ENCODE measurements at regions not wholly inside any gene's neighbourhood (a gene's known extent, or its start where the extent isn't known, plus 50 kb on each side); places are given as distances from the start of the nearest gene placed in this dataset.

GRCh38 chr12:75888399-75888798 is 143.2 kb downstream of the PHLDA1 start:
- Histone ChIP-seq H3K4me1 (ENCODE audit: control insufficient read depth in 1 of 2, insufficient read depth in 2 of 2, low read length in 2 of 2) (no peaks in the 10 kb centered on the region), H3K9ac (ENCODE audit: low read depth in 1 of 2, low read length in 2 of 2) (no peak overlapping the region), H3K36me3 (ENCODE audit: control insufficient read depth in 1 of 2, insufficient read depth in 2 of 2, low read length in 2 of 2) (no peaks in the 10 kb centered on the region), H3K27ac (ENCODE audit: low read depth, low read length) (no peak overlapping the region), H3K27me3 (ENCODE audit: control insufficient read depth in 1 of 2, insufficient read depth in 2 of 2, low read length in 2 of 2) (no peaks in the 10 kb centered on the region), H3K9me3 (ENCODE audit: control insufficient read depth in 1 of 2, low read length in 2 of 2) (no peaks in the 10 kb centered on the region), H3K4me3 (ENCODE audit: low read depth in 1 of 2, low read length in 2 of 2) (no peak overlapping the region)

- Histone ChIP-seq H3K9ac (ENCODE audit: low read depth in 1 of 2, low read length in 2 of 2) (no peak overlapping the region), H3K4me3 (ENCODE audit: low read depth in 1 of 2, low read length in 2 of 2) (no peak overlapping the region), H3K27me3 (ENCODE audit: control insufficient read depth in 1 of 2, insufficient read depth in 2 of 2, low read length in 2 of 2) (no peaks in the 10 kb centered on the region), H3K27ac (ENCODE audit: low read depth, low read length) (no peak overlapping the region), H3K4me1 (ENCODE audit: control insufficient read depth in 1 of 2, insufficient read depth in 2 of 2, low read length in 2 of 2) (no peaks in the 10 kb centered on the region), H3K9me3 (ENCODE audit: control insufficient read depth in 1 of 2, low read length in 2 of 2) (no peaks in the 10 kb centered on the region), H3K36me3 (ENCODE audit: control insufficient read depth in 1 of 2, insufficient read depth in 2 of 2, low read length in 2 of 2) (no peaks in the 10 kb centered on the region)
Observed at GRCh38 chr12:75887979-75888378, 143.6 kb downstream of the PHLDA1 start.

DNA sequence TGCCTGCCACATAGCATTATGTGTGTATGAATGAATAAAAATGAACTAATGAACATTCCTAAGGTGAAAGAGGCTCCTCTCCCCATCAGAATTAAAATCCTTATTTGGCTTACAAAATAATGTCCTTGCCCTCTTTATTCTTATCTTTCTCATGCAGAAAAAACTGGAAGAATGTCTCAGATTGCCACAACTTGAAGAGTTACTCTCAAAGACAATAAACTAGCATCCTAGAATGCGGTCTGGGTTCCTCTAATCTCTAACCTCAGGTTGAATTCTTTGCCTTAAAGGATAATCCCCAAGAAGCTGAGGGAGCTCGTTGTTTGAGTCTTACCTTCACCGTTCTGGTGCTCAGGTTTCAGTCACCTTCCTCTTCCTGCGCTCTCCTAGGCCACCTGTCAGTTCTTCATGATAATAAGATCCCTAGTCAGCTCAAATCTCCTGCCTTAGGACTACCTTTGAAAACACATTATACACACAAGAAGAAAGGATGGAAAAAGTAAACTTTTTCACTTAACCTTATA is 147.1 kb downstream of the PHLDA1 start:
- Histone ChIP-seq H3K4me3 (ENCODE audit: low read depth in 1 of 2, low read length in 2 of 2) (no peak overlapping the region), H3K27ac (ENCODE audit: low read depth, low read length) (no peak overlapping the region), H3K4me1 (ENCODE audit: control insufficient read depth in 1 of 2, insufficient read depth in 2 of 2, low read length in 2 of 2) (no peaks in the 10 kb centered on the region)

GRCh38 chr12:75883241-75883640 is 148.3 kb downstream of the PHLDA1 start:
- Histone ChIP-seq H3K27ac (ENCODE audit: low read depth, low read length) (no peak overlapping the region), H3K4me3 (ENCODE audit: low read depth in 1 of 2, low read length in 2 of 2) (no peak overlapping the region), H3K4me1 (ENCODE audit: control insufficient read depth in 1 of 2, insufficient read depth in 2 of 2, low read length in 2 of 2) (peaks cover 0 to 2% of the 10 kb centered on the region in 2 donors), H3K36me3 (ENCODE audit: control insufficient read depth in 1 of 2, insufficient read depth in 2 of 2, low read length in 2 of 2) (no peaks in the 10 kb centered on the region), H3K9ac (ENCODE audit: low read depth in 1 of 2, low read length in 2 of 2) (no peak overlapping the region), H3K9me3 (ENCODE audit: control insufficient read depth in 1 of 2, low read length in 2 of 2) (no peaks in the 10 kb centered on the region), H3K27me3 (ENCODE audit: control insufficient read depth in 1 of 2, insufficient read depth in 2 of 2, low read length in 2 of 2) (no peaks in the 10 kb centered on the region)

More for the DNA sequence above, 147.1 kb downstream of the PHLDA1 start:
- H3K9me3 ChIP-seq (ENCODE audit: control insufficient read depth in 1 of 2, low read length in 2 of 2) = no peaks in the 10 kb centered on the region
- no peaks in the 10 kb centered on the region for H3K36me3 ChIP-seq (ENCODE audit: control insufficient read depth in 1 of 2, insufficient read depth in 2 of 2, low read length in 2 of 2)
- H3K9ac ChIP-seq (ENCODE audit: low read depth in 1 of 2, low read length in 2 of 2) = no peak overlapping the region
- H3K27me3 ChIP-seq (ENCODE audit: control insufficient read depth in 1 of 2, insufficient read depth in 2 of 2, low read length in 2 of 2) = no peaks in the 10 kb centered on the region

- H3K36me3 ChIP-seq (ENCODE audit: control insufficient read depth in 1 of 2, insufficient read depth in 2 of 2, low read length in 2 of 2) = no peaks in the 10 kb centered on the region
- H3K9me3 ChIP-seq (ENCODE audit: control insufficient read depth in 1 of 2, low read length in 2 of 2) = no peaks in the 10 kb centered on the region
- H3K4me3 ChIP-seq (ENCODE audit: low read depth in 1 of 2, low read length in 2 of 2) = no peak overlapping the region
- no peaks in the 10 kb centered on the region for H3K27me3 ChIP-seq (ENCODE audit: control insufficient read depth in 1 of 2, insufficient read depth in 2 of 2, low read length in 2 of 2)
- H3K27ac ChIP-seq (ENCODE audit: low read depth, low read length) = no peak overlapping the region
- peaks cover 6 to 7% of the 10 kb centered on the region in 2 donors for H3K4me1 ChIP-seq (ENCODE audit: control insufficient read depth in 1 of 2, insufficient read depth in 2 of 2, low read length in 2 of 2)
- no peak overlapping the region for H3K9ac ChIP-seq (ENCODE audit: low read depth in 1 of 2, low read length in 2 of 2)
Observed at GRCh38 chr12:75882421-75882820, 149.2 kb downstream of the PHLDA1 start.

DNA sequence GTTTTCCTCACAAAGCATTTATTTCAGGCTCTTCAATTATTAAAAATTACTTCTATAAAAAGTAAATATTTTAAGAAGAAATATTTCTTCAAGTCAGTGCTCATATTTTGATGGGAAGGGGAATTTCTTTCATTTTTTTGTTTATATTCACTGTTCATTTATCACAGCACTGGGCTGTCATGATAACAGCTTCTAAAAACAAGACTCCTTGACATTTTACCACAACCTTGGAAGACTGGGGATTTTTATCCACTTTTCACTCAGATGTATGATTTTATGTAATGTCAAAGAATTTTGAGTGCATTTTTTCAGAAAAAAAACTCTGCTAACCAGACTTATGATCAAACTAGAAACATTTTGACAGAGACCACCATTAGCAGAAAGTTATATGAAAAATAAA is 149.7 kb downstream of the PHLDA1 start:
- Histone ChIP-seq H3K27ac (ENCODE audit: low read depth, low read length) (no peak overlapping the region), H3K9me3 (ENCODE audit: control insufficient read depth in 1 of 2, low read length in 2 of 2) (no peaks in the 10 kb centered on the region), H3K4me3 (ENCODE audit: low read depth in 1 of 2, low read length in 2 of 2) (no peak overlapping the region), H3K9ac (ENCODE audit: low read depth in 1 of 2, low read length in 2 of 2) (no peak overlapping the region), H3K36me3 (ENCODE audit: control insufficient read depth in 1 of 2, insufficient read depth in 2 of 2, low read length in 2 of 2) (no peaks in the 10 kb centered on the region), H3K27me3 (ENCODE audit: control insufficient read depth in 1 of 2, insufficient read depth in 2 of 2, low read length in 2 of 2) (no peaks in the 10 kb centered on the region), H3K4me1 (ENCODE audit: control insufficient read depth in 1 of 2, insufficient read depth in 2 of 2, low read length in 2 of 2) (peaks cover 10 to 11% of the 10 kb centered on the region in 2 donors)

GRCh38 chr12:75877763-75878621 is 153.6 kb downstream of the PHLDA1 start:
- Histone ChIP-seq H3K4me1 (ENCODE audit: control insufficient read depth in 1 of 2, insufficient read depth in 2 of 2, low read length in 2 of 2) (peaks cover 15 to 17% of the 10 kb centered on the region in 2 donors), H3K27ac (ENCODE audit: low read depth, low read length) (no peak overlapping the region), H3K27me3 (ENCODE audit: control insufficient read depth in 1 of 2, insufficient read depth in 2 of 2, low read length in 2 of 2) (no peaks in the 10 kb centered on the region), H3K9me3 (ENCODE audit: control insufficient read depth in 1 of 2, low read length in 2 of 2) (no peaks in the 10 kb centered on the region), H3K36me3 (ENCODE audit: control insufficient read depth in 1 of 2, insufficient read depth in 2 of 2, low read length in 2 of 2) (no peaks in the 10 kb centered on the region), H3K9ac (ENCODE audit: low read depth in 1 of 2, low read length in 2 of 2) (no peak overlapping the region), H3K4me3 (ENCODE audit: low read depth in 1 of 2, low read length in 2 of 2) (no peak overlapping the region)

DNA sequence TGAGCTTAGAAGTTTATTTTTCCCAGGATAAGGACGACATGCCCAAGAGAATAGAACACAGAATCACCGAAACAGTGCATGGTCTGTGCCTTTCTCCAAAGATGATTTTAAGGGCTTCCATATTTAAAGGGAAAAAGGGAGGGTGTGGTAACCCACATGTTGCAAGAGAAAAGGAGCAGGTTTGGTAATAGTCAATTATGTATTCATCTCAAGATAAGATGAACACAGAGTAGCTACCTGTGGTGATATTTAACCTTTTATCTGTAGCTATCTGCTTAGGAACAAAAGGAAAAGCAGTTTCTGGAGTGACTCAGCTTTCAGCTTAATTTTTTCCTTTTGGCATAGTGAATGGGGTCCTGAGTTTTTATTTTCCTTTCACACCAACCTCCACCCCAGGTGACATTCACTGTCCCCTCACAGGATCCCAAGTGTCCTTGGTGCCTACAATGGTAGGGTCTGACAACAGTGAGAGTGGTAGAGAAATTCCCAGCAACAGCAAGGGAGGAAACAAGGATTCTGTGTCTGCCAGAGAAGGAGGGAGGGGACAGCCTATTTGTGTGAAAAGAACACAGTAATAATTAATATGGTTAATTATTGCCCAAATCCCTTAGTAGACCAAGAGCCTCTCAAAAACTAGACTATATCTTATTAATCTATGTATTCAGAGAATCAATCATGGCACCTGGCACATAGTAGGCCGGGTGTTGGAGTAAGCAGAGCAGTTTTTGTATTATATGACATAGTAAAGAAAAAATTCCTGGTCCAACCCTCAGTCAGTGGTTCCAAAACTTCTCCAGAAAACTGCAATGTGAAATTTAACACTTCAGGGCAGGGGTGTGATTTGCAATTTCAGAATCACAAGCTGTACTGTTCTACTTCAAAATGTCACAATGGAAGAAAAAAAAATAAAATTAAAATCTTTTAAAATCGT is 154.5 kb downstream of the PHLDA1 start:
- H3K27ac ChIP-seq (ENCODE audit: low read depth, low read length) = no peak overlapping the region
- no peaks in the 10 kb centered on the region for H3K27me3 ChIP-seq (ENCODE audit: control insufficient read depth in 1 of 2, insufficient read depth in 2 of 2, low read length in 2 of 2)
- H3K9me3 ChIP-seq (ENCODE audit: control insufficient read depth in 1 of 2, low read length in 2 of 2) = no peaks in the 10 kb centered on the region
- peaks cover 15 to 20% of the 10 kb centered on the region in 2 donors for H3K4me1 ChIP-seq (ENCODE audit: control insufficient read depth in 1 of 2, insufficient read depth in 2 of 2, low read length in 2 of 2)
- no peak overlapping the region for H3K4me3 ChIP-seq (ENCODE audit: low read depth in 1 of 2, low read length in 2 of 2)
- H3K9ac ChIP-seq (ENCODE audit: low read depth in 1 of 2, low read length in 2 of 2) = no peak overlapping the region
- no peaks in the 10 kb centered on the region for H3K36me3 ChIP-seq (ENCODE audit: control insufficient read depth in 1 of 2, insufficient read depth in 2 of 2, low read length in 2 of 2)

- Histone ChIP-seq H3K27me3 (ENCODE audit: control insufficient read depth in 1 of 2, insufficient read depth in 2 of 2, low read length in 2 of 2) (no peaks in the 10 kb centered on the region), H3K27ac (ENCODE audit: low read depth, low read length) (no peak overlapping the region)
Observed at GRCh38 chr12:75874441-75874840, 157.1 kb downstream of the PHLDA1 start.

GRCh38 chr12:75872762-75873161 is 158.8 kb downstream of the PHLDA1 start:
- H3K27ac ChIP-seq (ENCODE audit: low read depth, low read length) = no peak overlapping the region
- H3K4me1 ChIP-seq (ENCODE audit: control insufficient read depth in 1 of 2, insufficient read depth in 2 of 2, low read length in 2 of 2) = peaks cover 12 to 13% of the 10 kb centered on the region in 2 donors
- no peaks in the 10 kb centered on the region for H3K9me3 ChIP-seq (ENCODE audit: control insufficient read depth in 1 of 2, low read length in 2 of 2)
- H3K4me3 ChIP-seq (ENCODE audit: low read depth in 1 of 2, low read length in 2 of 2) = no peak overlapping the region
- H3K36me3 ChIP-seq (ENCODE audit: control insufficient read depth in 1 of 2, insufficient read depth in 2 of 2, low read length in 2 of 2) = no peaks in the 10 kb centered on the region
- no peaks in the 10 kb centered on the region for H3K27me3 ChIP-seq (ENCODE audit: control insufficient read depth in 1 of 2, insufficient read depth in 2 of 2, low read length in 2 of 2)
- no peak overlapping the region for H3K9ac ChIP-seq (ENCODE audit: low read depth in 1 of 2, low read length in 2 of 2)

More at GRCh38 chr12:75874441-75874840, 157.1 kb downstream of the PHLDA1 start:
- no peak overlapping the region for H3K4me3 ChIP-seq (ENCODE audit: low read depth in 1 of 2, low read length in 2 of 2)
- H3K36me3 ChIP-seq (ENCODE audit: control insufficient read depth in 1 of 2, insufficient read depth in 2 of 2, low read length in 2 of 2) = no peaks in the 10 kb centered on the region
- no peaks in the 10 kb centered on the region for H3K9me3 ChIP-seq (ENCODE audit: control insufficient read depth in 1 of 2, low read length in 2 of 2)
- no peak overlapping the region for H3K9ac ChIP-seq (ENCODE audit: low read depth in 1 of 2, low read length in 2 of 2)
- peaks cover 15 to 20% of the 10 kb centered on the region in 2 donors for H3K4me1 ChIP-seq (ENCODE audit: control insufficient read depth in 1 of 2, insufficient read depth in 2 of 2, low read length in 2 of 2)
